Bronchial epithelial cell (primary cell): ENCODE measurements at regions not wholly inside any gene's neighbourhood (a gene's known extent, or its start where the extent isn't known, plus 50 kb on each side); places are given as distances from the start of the nearest gene placed in this dataset.

Experiments used
- DNase-seq: peaks from one replicate; pipeline ENCODE4 v3.0.0-alpha.2; 2010; ENCODE audit warnings: low read depth
- FAIRE-seq: peaks from 2 replicates; lab custom pipeline; 2011; peaks lifted over from hg19 to GRCh38; lab: Jason Lieb, UNC
- H3K27me3 ChIP-seq: 2 replicates; pipeline ENCODE4 v1.5.1; 2011; ENCODE audit warnings: low read length; ENCODE audit not compliant: control insufficient read depth, insufficient read depth
- H3K36me3 ChIP-seq: 2 replicates; pipeline ENCODE4 v1.5.1; 2011; ENCODE audit warnings: low read length; ENCODE audit not compliant: control insufficient read depth, insufficient read depth
- H3K4me3 ChIP-seq: 2 replicates; pipeline ENCODE4 v1.5.1; 2011; ENCODE audit warnings: mild to moderate bottlenecking, low read depth, low read length, control low read depth
- CTCF ChIP-seq: IDR thresholded peaks from 2 replicates; pipeline ENCODE4 v1.5.1; 2011; ENCODE audit warnings: mild to moderate bottlenecking, moderate library complexity, low read length, control low read depth, inconsistent platforms; ENCODE audit not compliant: insufficient read depth, severe bottlenecking

GRCh38 chr16:8158051-8158450 lies 432.3 kb downstream of the TMEM114 start:
- FAIRE-seq = no peak
- Histone ChIP-seq H3K4me3 (no peak overlapping the region), H3K36me3 (no peaks in the 10 kb centered on the region), H3K27me3 (no peaks in the 10 kb centered on the region)
- DNase-seq = no peak
- TF ChIP-seq CTCF = no peak

GRCh38 chr16:8155275-8155674 lies 435.0 kb downstream of the TMEM114 start:
- H3K36me3 ChIP-seq = no peaks in the 10 kb centered on the region
- no peak for TF ChIP-seq CTCF
- DNase-seq = no peak
- no peak for FAIRE-seq
- no peak overlapping the region for H3K4me3 ChIP-seq
- H3K27me3 ChIP-seq = no peaks in the 10 kb centered on the region

GRCh38 chr16:8146256-8147012 lies 443.9 kb downstream of the TMEM114 start:
- Histone ChIP-seq H3K27me3 (no peaks in the 10 kb centered on the region), H3K4me3 (no peak overlapping the region), H3K36me3 (no peaks in the 10 kb centered on the region)
- FAIRE-seq (no peak), DNase-seq (no peak)
- TF ChIP-seq CTCF = no peak

- no peak overlapping the region for H3K4me3 ChIP-seq
- no peaks in the 10 kb centered on the region for H3K27me3 ChIP-seq
- no peak for DNase-seq
- no peak for TF ChIP-seq CTCF
- H3K36me3 ChIP-seq = no peaks in the 10 kb centered on the region
- FAIRE-seq = no peak
Measured at GRCh38 chr16:8138666-8139065, 451.6 kb downstream of the TMEM114 start.

GRCh38 chr16:8137606-8138005 lies 452.7 kb downstream of the TMEM114 start:
- FAIRE-seq = no peak
- DNase-seq = no peak
- Histone ChIP-seq H3K4me3 (no peak overlapping the region), H3K36me3 (no peaks in the 10 kb centered on the region), H3K27me3 (no peaks in the 10 kb centered on the region)
- no peak for TF ChIP-seq CTCF

GRCh38 chr16:8130197-8130596 lies 460.1 kb downstream of the TMEM114 start:
- FAIRE-seq (no peak), DNase-seq (no peak)
- H3K36me3 ChIP-seq = no peaks in the 10 kb centered on the region
- no peak overlapping the region for H3K4me3 ChIP-seq
- TF ChIP-seq CTCF = no peak
- H3K27me3 ChIP-seq = no peaks in the 10 kb centered on the region
